ENCODE measurements at regions not wholly inside any gene's neighbourhood (a gene's known extent, or its start where the extent isn't known, plus 50 kb on each side); places are given as distances from the start of the nearest gene placed in this dataset.

- no peak for FAIRE-seq
- Histone ChIP-seq H3K9me3 (ENCODE audit: control insufficient read depth in 2 of 2, insufficient read depth in 1 of 2, low read depth in 1 of 2, low read length in 1 of 2) (no peaks in the 10 kb centered on the region), H3K4me1 (ENCODE audit: control insufficient read depth in 3 of 3, insufficient read depth in 2 of 3, low read depth in 1 of 3, low read length in 2 of 3) (no peaks in the 10 kb centered on the region), H3K27me3 (ENCODE audit: control insufficient read depth in 3 of 3, insufficient read depth in 3 of 3, low read length in 3 of 3) (no peaks in the 10 kb centered on the region), H3K36me3 (ENCODE audit: control insufficient read depth in 3 of 3, insufficient read depth in 2 of 3, low read depth in 1 of 3, low read length in 3 of 3) (no peaks in the 10 kb centered on the region), H3K27ac (ENCODE audit: low read depth in 1 of 3, low read length in 2 of 3) (no peak overlapping the region), H3K4me3 (ENCODE audit: low read depth in 1 of 3, low read length in 3 of 3) (no peak overlapping the region)
- no peak for DNase-seq
- 82 to 88% (median 86%) methylated on average over 3 of the region's 3 CpGs for WGBS, 3 donors
Observed at GRCh38 chr2:156841321-156841720, 405.1 kb downstream of the GPD2 start.

- Histone ChIP-seq H3K36me3 (ENCODE audit: control insufficient read depth in 3 of 3, insufficient read depth in 2 of 3, low read depth in 1 of 3, low read length in 3 of 3) (no peaks in the 10 kb centered on the region), H3K4me3 (ENCODE audit: low read depth in 1 of 3, low read length in 3 of 3) (no peak overlapping the region), H3K4me1 (ENCODE audit: control insufficient read depth in 3 of 3, insufficient read depth in 2 of 3, low read depth in 1 of 3, low read length in 2 of 3) (no peaks in the 10 kb centered on the region), H3K27ac (ENCODE audit: low read depth in 1 of 3, low read length in 2 of 3) (no peak overlapping the region), H3K9me3 (ENCODE audit: control insufficient read depth in 2 of 2, insufficient read depth in 1 of 2, low read depth in 1 of 2, low read length in 1 of 2) (no peaks in the 10 kb centered on the region), H3K27me3 (ENCODE audit: control insufficient read depth in 3 of 3, insufficient read depth in 3 of 3, low read length in 3 of 3) (no peaks in the 10 kb centered on the region)
- FAIRE-seq (no peak), DNase-seq (no peak)
- WGBS, 3 donors = 61 to 67% (median 62%) methylated on average over 4 of the region's 4 CpGs
Observed at GRCh38 chr2:156845806-156846558, 409.8 kb downstream of the GPD2 start.

GRCh38 chr2:156852210-156852609 lies 405.3 kb upstream of the GALNT5 start:
- WGBS, 3 donors = 85 to 92% (median 88%) methylated on average over 4 of the region's 4 CpGs
- FAIRE-seq = no peak

GRCh38 chr2:156852681-156853080 lies 404.8 kb upstream of the GALNT5 start:
- FAIRE-seq (no peak), DNase-seq (no peak)
- peaks cover 0 to 3% of the 10 kb centered on the region in 2 donors for H3K9me3 ChIP-seq (ENCODE audit: control insufficient read depth in 2 of 2, insufficient read depth in 1 of 2, low read depth in 1 of 2, low read length in 1 of 2)
- H3K4me3 ChIP-seq (ENCODE audit: low read depth in 1 of 3, low read length in 3 of 3) = no peak overlapping the region
- no peak overlapping the region for H3K27ac ChIP-seq (ENCODE audit: low read depth in 1 of 3, low read length in 2 of 3)
- no peaks in the 10 kb centered on the region for H3K4me1 ChIP-seq (ENCODE audit: control insufficient read depth in 3 of 3, insufficient read depth in 2 of 3, low read depth in 1 of 3, low read length in 2 of 3)
- H3K36me3 ChIP-seq (ENCODE audit: control insufficient read depth in 3 of 3, insufficient read depth in 2 of 3, low read depth in 1 of 3, low read length in 3 of 3) = no peaks in the 10 kb centered on the region
- no peaks in the 10 kb centered on the region for H3K27me3 ChIP-seq (ENCODE audit: control insufficient read depth in 3 of 3, insufficient read depth in 3 of 3, low read length in 3 of 3)

More at GRCh38 chr2:156852210-156852609, 405.3 kb upstream of the GALNT5 start:
- no peak overlapping the region for H3K27ac ChIP-seq (ENCODE audit: low read depth in 1 of 3, low read length in 2 of 3)
- H3K27me3 ChIP-seq (ENCODE audit: control insufficient read depth in 3 of 3, insufficient read depth in 3 of 3, low read length in 3 of 3) = no peaks in the 10 kb centered on the region
- H3K9me3 ChIP-seq (ENCODE audit: control insufficient read depth in 2 of 2, insufficient read depth in 1 of 2, low read depth in 1 of 2, low read length in 1 of 2) = peaks cover 0 to 3% of the 10 kb centered on the region in 2 donors
- H3K36me3 ChIP-seq (ENCODE audit: control insufficient read depth in 3 of 3, insufficient read depth in 2 of 3, low read depth in 1 of 3, low read length in 3 of 3) = no peaks in the 10 kb centered on the region
- no peaks in the 10 kb centered on the region for H3K4me1 ChIP-seq (ENCODE audit: control insufficient read depth in 3 of 3, insufficient read depth in 2 of 3, low read depth in 1 of 3, low read length in 2 of 3)
- no peak overlapping the region for H3K4me3 ChIP-seq (ENCODE audit: low read depth in 1 of 3, low read length in 3 of 3)
- DNase-seq = no peak

GRCh38 chr2:156864325-156864724 lies 393.2 kb upstream of the GALNT5 start:
- H3K9me3 ChIP-seq (ENCODE audit: control insufficient read depth in 2 of 2, insufficient read depth in 1 of 2, low read depth in 1 of 2, low read length in 1 of 2) = no peaks in the 10 kb centered on the region
- H3K27me3 ChIP-seq (ENCODE audit: control insufficient read depth in 3 of 3, insufficient read depth in 3 of 3, low read length in 3 of 3) = no peaks in the 10 kb centered on the region
- WGBS, 3 donors = 53 to 59% (median 58%) methylated on average over 2 of the region's 2 CpGs
- DNase-seq (no peak), FAIRE-seq (no peak)
- no peaks in the 10 kb centered on the region for H3K36me3 ChIP-seq (ENCODE audit: control insufficient read depth in 3 of 3, insufficient read depth in 2 of 3, low read depth in 1 of 3, low read length in 3 of 3)
- H3K4me3 ChIP-seq (ENCODE audit: low read depth in 1 of 3, low read length in 3 of 3) = no peak overlapping the region
- H3K27ac ChIP-seq (ENCODE audit: low read depth in 1 of 3, low read length in 2 of 3) = no peak overlapping the region
- H3K4me1 ChIP-seq (ENCODE audit: control insufficient read depth in 3 of 3, insufficient read depth in 2 of 3, low read depth in 1 of 3, low read length in 2 of 3) = no peaks in the 10 kb centered on the region

- DNase-seq (no peak), FAIRE-seq (no peak)
- H3K4me1 ChIP-seq (ENCODE audit: control insufficient read depth in 3 of 3, insufficient read depth in 2 of 3, low read depth in 1 of 3, low read length in 2 of 3) = no peaks in the 10 kb centered on the region
- no peak overlapping the region for H3K4me3 ChIP-seq (ENCODE audit: low read depth in 1 of 3, low read length in 3 of 3)
- no peaks in the 10 kb centered on the region for H3K9me3 ChIP-seq (ENCODE audit: control insufficient read depth in 2 of 2, insufficient read depth in 1 of 2, low read depth in 1 of 2, low read length in 1 of 2)
- WGBS, 3 donors = 83 to 85% (median 84%) methylated on average over 6 of the region's 6 CpGs
- H3K36me3 ChIP-seq (ENCODE audit: control insufficient read depth in 3 of 3, insufficient read depth in 2 of 3, low read depth in 1 of 3, low read length in 3 of 3) = no peaks in the 10 kb centered on the region
- H3K27ac ChIP-seq (ENCODE audit: low read depth in 1 of 3, low read length in 2 of 3) = no peak overlapping the region
- no peaks in the 10 kb centered on the region for H3K27me3 ChIP-seq (ENCODE audit: control insufficient read depth in 3 of 3, insufficient read depth in 3 of 3, low read length in 3 of 3)
Observed at GRCh38 chr2:156864753-156865152, 392.8 kb upstream of the GALNT5 start.

- no peak overlapping the region for H3K27ac ChIP-seq (ENCODE audit: low read depth in 1 of 3, low read length in 2 of 3)
- H3K36me3 ChIP-seq (ENCODE audit: control insufficient read depth in 3 of 3, insufficient read depth in 2 of 3, low read depth in 1 of 3, low read length in 3 of 3) = no peaks in the 10 kb centered on the region
- H3K27me3 ChIP-seq (ENCODE audit: control insufficient read depth in 3 of 3, insufficient read depth in 3 of 3, low read length in 3 of 3) = no peaks in the 10 kb centered on the region
- FAIRE-seq (no peak), DNase-seq (no peak)
- no peaks in the 10 kb centered on the region for H3K4me1 ChIP-seq (ENCODE audit: control insufficient read depth in 3 of 3, insufficient read depth in 2 of 3, low read depth in 1 of 3, low read length in 2 of 3)
- H3K4me3 ChIP-seq (ENCODE audit: low read depth in 1 of 3, low read length in 3 of 3) = no peak overlapping the region
- H3K9me3 ChIP-seq (ENCODE audit: control insufficient read depth in 2 of 2, insufficient read depth in 1 of 2, low read depth in 1 of 2, low read length in 1 of 2) = no peaks in the 10 kb centered on the region
- 94 to 99% (median 97%) methylated on average over 2 of the region's 2 CpGs for WGBS, 3 donors
Observed at GRCh38 chr2:156867201-156867600, 390.3 kb upstream of the GALNT5 start.

GRCh38 chr2:156874707-156875106 lies 382.8 kb upstream of the GALNT5 start:
- no peak for DNase-seq
- no peak for FAIRE-seq
- Histone ChIP-seq H3K27ac (ENCODE audit: low read depth in 1 of 3, low read length in 2 of 3) (no peak overlapping the region), H3K4me1 (ENCODE audit: control insufficient read depth in 3 of 3, insufficient read depth in 2 of 3, low read depth in 1 of 3, low read length in 2 of 3) (no peaks in the 10 kb centered on the region), H3K4me3 (ENCODE audit: low read depth in 1 of 3, low read length in 3 of 3) (no peak overlapping the region), H3K9me3 (ENCODE audit: control insufficient read depth in 2 of 2, insufficient read depth in 1 of 2, low read depth in 1 of 2, low read length in 1 of 2) (no peaks in the 10 kb centered on the region), H3K36me3 (ENCODE audit: control insufficient read depth in 3 of 3, insufficient read depth in 2 of 3, low read depth in 1 of 3, low read length in 3 of 3) (no peaks in the 10 kb centered on the region), H3K27me3 (ENCODE audit: control insufficient read depth in 3 of 3, insufficient read depth in 3 of 3, low read length in 3 of 3) (no peaks in the 10 kb centered on the region)
- 41 to 61% (median 45%) methylated on average over 3 of the region's 3 CpGs for WGBS, 3 donors

GRCh38 chr2:156883804-156884203 lies 373.7 kb upstream of the GALNT5 start:
- Histone ChIP-seq H3K9me3 (ENCODE audit: control insufficient read depth in 2 of 2, insufficient read depth in 1 of 2, low read depth in 1 of 2, low read length in 1 of 2) (no peaks in the 10 kb centered on the region), H3K4me3 (ENCODE audit: low read depth in 1 of 3, low read length in 3 of 3) (no peak overlapping the region), H3K27me3 (ENCODE audit: control insufficient read depth in 3 of 3, insufficient read depth in 3 of 3, low read length in 3 of 3) (no peaks in the 10 kb centered on the region), H3K4me1 (ENCODE audit: control insufficient read depth in 3 of 3, insufficient read depth in 2 of 3, low read depth in 1 of 3, low read length in 2 of 3) (no peaks in the 10 kb centered on the region), H3K36me3 (ENCODE audit: control insufficient read depth in 3 of 3, insufficient read depth in 2 of 3, low read depth in 1 of 3, low read length in 3 of 3) (no peaks in the 10 kb centered on the region), H3K27ac (ENCODE audit: low read depth in 1 of 3, low read length in 2 of 3) (no peak overlapping the region)
- WGBS, 3 donors = 73 to 88% (median 76%) methylated on average over 3 of the region's 3 CpGs
- DNase-seq = no peak
- FAIRE-seq = no peak

Measured in small intestine (tissue), 7 donors.